Skin epidermis (tissue), 12 donors: ENCODE measurements at regions not wholly inside any gene's neighbourhood (a gene's known extent, or its start where the extent isn't known, plus 50 kb on each side); places are given as distances from the start of the nearest gene placed in this dataset.
A peak's percentile ranks its signal among the peaks of the same experiment; 100 is the strongest.

Source experiments
- H3K27ac ChIP-seq, 21 experiments: fragments of 200-600 bp; sonication (generic) in 11 of 21; one replicate each; pipeline ENCODE4 v1.5.0; 2020; ENCODE audit warnings: mild to moderate bottlenecking in 3 of 21, inconsistent platforms in 2 of 21, moderate library complexity in 2 of 21
- H3K4me3 ChIP-seq, 7 experiments: fragments of 200-600 bp; sonication (generic) in 2 of 7; one replicate each; pipeline ENCODE4 v1.5.0; 2020; ENCODE audit warnings: inconsistent platforms in 2 of 7, mild to moderate bottlenecking in 2 of 7, moderate library complexity in 1 of 7

DNA sequence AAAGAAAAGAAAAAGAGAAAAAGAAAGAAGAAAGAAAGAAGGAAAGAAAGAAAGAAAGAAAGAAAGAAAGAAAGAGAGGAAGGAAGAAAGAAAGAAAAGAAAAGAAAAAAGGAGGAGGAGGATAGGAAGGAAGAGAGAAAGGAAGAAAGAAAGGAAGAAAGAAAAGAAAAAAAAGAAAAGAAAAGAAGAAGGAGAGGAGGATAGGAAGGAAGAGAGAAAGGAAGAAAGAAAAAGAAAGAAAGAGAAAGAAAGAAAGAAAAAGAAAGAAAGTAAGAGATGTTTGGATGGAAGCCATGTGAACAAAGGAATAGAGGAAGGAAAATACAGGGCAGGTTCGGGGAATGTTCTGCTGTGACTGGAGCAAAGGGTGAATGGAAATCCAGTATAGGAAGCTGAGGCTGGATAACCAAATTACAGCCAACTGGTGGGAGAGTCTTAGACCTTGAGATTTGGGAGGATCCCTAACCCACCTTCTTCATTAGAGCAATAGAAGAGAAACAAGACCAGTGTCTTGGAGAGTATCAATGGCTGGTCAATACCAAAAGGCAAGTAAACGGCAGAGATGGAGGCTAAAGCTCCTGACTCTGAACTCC, 94.9 kb downstream of the RASSF10 start:
- no peak overlapping the region for H3K27ac ChIP-seq

DNA sequence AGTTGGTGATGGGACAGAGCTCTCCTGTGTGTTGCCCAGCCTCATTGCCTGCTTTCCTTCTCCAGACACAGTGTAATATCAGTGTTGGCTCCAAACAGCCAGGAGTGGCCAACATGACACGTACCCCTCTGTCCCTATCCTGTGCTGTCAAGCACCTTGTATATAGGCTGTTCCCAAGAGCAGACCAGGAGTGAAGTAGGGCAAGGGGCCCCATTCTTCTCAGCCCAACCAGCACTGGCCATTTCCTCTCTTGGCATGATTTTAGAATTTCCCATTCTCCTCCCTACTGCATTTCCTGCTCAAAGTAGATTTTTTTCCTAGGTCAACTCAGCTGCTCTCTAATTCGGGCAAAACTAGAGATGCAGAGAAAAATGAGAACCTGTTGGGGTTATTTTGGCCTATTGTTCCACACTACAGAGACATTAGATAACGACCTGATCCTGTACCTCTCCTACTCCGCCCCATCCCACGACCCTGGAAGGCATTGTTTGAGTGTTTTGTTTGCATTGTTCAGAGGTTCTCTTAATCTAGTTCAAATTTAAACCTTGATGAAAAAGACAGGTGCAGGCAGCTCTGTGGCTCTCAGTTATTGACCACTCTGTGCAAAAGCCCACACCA, 95.6 kb downstream of the RASSF10 start:
- peak overlapping the region in 1 of 21 experiments; percentile 17 for H3K27ac ChIP-seq
- no peak overlapping the region for H3K4me3 ChIP-seq

More for the DNA sequence above, 94.9 kb downstream of the RASSF10 start:
- H3K4me3 ChIP-seq: no peak overlapping the region

DNA sequence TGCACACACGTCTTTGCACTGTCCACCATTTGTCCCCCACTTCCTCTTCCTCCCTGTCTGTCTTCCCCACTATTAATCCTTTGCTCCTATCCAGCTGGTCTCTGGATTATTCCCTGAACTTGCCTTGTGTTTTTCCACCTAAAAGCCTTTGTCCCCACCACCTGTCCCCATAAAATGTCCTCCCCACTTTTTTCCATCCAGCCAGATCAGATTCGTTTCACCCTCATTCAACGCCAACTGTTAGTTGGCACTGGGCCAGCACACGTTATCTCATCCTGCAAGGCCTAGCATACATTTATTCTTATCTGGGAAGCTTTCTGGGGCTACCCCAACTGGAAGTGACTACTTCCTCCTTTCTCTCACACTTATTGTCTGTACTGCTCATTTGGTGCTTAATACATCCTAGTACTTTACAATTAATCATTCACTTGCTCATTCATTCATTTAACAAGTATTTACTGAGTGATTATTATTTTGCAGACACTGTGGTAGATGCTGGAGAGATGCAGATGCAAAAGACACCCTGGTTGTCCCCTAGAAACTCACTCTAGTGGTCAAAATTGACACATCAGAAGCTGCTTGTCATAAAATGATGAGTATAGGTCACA, 96.2 kb downstream of the RASSF10 start:
- no peak overlapping the region for H3K4me3 ChIP-seq
- no peak overlapping the region for H3K27ac ChIP-seq

- peak overlapping the region in 1 of 21 experiments; percentile 22 for H3K27ac ChIP-seq
- H3K4me3 ChIP-seq: no peak overlapping the region
Observed at GRCh38 chr11:13107544-13108044, 98.5 kb downstream of the RASSF10 start.

DNA sequence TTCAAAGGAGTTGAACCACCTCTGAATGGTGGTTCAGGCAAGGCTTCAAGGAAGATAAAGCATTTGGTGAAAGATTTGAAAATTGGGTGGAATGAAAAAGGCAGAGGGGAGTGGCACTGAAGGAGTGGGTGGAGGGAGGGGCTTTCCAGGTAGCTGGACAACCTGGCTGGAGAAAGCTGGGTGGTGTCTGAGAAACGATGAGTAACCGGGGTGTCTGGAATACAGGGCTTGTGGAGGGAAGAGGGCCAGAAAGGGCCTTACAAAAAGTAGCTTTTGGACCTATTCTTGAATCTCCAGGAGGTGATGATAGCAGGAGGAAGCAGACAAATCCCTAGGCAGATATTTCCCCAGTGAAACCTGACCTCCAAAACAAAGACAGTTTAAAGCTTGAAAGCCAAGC, 99.3 kb downstream of the RASSF10 start:
- peak overlapping the region in 3 of 21 experiments; percentile 2 to 72 (median 18) for H3K27ac ChIP-seq
- no peak overlapping the region for H3K4me3 ChIP-seq

GRCh38 chr11:13109616-13110015, 100.5 kb downstream of the RASSF10 start:
- Histone ChIP-seq H3K4me3 (no peak overlapping the region), H3K27ac (peak overlapping the region in 2 of 21 experiments; percentile 37 to 72)

DNA sequence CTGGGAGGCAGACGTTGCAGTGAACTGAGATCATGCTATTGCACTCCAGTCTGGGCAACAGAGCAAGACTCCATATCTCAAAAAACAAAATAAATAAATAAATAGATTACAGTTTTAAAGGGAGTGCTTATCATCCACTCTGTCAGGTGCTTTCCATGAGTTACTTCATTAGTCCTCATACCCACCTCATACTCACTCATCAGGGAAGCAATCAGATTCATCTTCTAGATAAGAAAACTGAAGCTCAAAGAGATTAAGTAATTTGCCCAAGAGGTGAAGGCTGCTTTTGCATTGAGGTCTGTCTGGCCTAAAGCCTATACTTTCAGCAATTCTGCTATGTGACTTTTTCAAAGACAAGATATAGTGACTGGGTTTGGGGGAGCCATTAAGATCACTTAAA, 101.0 kb downstream of the RASSF10 start:
- no peak overlapping the region for H3K4me3 ChIP-seq
- H3K27ac ChIP-seq: peak overlapping the region in 2 of 21 experiments; percentile 37 to 72

DNA sequence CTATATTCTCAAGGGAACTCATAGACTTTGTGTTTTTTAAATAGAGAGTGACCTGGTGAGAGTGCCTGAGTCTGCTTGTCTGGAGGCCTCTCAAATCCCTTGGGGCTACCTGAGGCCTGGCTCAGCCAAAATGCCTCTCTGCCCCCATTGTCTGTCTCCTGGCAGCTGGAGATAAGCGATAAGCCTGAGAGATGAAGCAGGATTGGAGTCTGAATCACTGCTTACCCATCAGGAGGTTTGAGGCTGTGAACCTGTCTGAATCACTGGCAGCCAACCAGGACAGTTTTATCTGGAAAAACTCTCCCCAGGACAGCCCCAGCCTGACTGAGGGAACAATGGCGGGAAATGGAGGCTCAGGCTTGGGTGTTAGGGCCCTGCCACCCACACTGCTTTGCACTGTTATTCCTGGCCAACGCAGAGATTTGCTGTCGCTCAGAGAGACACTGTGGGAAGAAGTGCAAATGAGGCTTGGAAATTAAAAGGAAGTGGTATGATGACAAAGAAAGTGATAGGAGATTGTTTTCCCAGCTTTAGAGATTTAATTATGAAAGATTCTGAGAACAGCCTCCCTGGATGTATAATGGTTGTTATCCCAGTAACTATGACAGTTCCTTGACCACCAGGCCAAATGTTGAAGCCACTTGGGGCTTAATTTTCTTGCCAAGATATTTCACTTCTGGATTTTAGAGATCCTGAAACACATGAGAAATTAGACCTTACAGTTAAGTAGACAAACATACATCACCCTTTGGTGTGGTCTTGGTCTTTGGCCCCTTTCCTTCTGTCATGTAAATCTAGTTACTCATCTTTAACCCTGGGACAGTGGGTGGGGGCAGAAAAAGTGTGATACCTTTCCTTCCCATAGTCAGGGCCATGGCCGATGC, 102.1 kb downstream of the RASSF10 start:
- Histone ChIP-seq H3K4me3 (no peak overlapping the region), H3K27ac (peak overlapping the region in 4 of 21 experiments; percentile 37 to 67 (median 44))

DNA sequence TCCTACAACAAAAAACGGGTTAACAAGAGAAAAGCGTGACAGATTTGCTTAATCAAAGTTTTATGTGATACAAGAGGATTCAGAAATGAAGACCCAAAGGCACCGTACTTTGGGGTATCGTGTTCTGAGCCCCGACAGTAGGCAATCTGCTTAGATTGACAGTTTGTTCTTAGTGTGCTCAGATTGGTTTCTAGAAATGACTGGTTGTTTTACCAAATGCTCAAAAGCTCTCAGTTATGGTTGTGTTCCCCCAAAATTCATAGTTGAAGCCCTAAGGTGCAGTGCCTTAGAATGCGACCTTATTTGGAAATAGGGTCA, 102.7 kb downstream of the RASSF10 start:
- Histone ChIP-seq H3K4me3 (no peak overlapping the region), H3K27ac (peak overlapping the region in 1 of 21 experiments; percentile 43)

GRCh38 chr11:13114566-13115379, 105.7 kb downstream of the RASSF10 start:
- H3K4me3 ChIP-seq: no peak overlapping the region
- H3K27ac ChIP-seq: no peak overlapping the region

DNA sequence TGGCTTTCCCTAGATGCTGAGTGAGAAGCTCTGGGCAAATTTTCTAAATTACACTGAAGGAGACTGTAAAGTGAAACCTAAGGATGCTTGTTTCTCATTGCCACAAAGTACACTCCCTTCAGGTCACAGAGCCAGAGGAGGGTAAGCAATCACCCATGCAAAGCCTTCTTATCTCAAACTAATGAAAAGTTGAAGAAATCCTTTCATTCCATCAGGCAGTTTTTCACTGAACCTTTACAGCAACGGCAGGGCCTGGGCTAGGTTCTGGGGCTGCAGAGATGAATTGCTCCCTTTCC, 106.2 kb downstream of the RASSF10 start:
- no peak overlapping the region for H3K4me3 ChIP-seq
- no peak overlapping the region for H3K27ac ChIP-seq

- Histone ChIP-seq H3K27ac (no peak overlapping the region), H3K4me3 (no peak overlapping the region)
Observed at GRCh38 chr11:13116491-13116890, 107.4 kb downstream of the RASSF10 start.

DNA sequence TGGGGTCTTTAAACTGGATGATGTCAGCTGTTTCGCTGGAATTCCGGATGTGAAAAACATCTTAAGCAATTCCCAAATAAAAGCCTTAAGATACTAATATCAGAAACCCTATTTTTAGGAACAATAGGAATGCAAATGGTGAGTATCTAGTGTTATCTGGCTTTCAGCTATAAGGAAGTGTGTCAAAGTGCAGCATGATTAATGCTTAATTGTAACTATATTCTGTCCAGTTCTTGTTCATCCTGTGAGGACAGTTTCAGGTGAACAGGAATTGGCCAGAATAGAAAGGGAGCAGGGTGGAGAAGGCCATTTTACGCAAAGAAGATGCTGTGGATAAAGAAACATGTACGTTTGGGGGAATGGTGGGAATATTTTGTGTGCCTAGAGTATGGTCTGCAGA, 108.2 kb downstream of the RASSF10 start:
- Histone ChIP-seq H3K27ac (no peak overlapping the region), H3K4me3 (no peak overlapping the region)

DNA sequence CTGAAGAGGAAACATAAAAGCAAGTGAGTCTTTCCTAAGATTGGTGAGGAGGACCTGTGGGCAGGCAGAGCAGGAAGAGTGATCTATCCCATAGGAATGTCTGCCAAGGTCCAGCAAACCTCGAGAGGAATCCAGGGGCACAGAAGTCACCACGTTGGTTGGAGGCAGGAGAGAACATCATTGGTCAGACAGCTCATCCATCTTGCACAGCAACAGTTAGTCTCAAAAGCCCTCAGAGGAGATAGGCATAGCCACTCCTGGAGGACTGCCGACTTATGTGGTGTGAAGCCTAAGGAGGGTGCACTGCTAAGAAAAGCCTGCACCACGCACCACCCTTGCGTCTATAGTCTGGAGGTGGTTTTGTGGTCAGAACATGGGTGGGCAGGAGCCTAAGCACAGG, 109.1 kb downstream of the RASSF10 start:
- H3K27ac ChIP-seq: no peak overlapping the region

GRCh38 chr11:13118650-13119049, 109.5 kb downstream of the RASSF10 start:
- H3K4me3 ChIP-seq: no peak overlapping the region
- peak overlapping the region in 1 of 21 experiments; percentile 43 for H3K27ac ChIP-seq

More for the DNA sequence above, 109.1 kb downstream of the RASSF10 start:
- H3K4me3 ChIP-seq: no peak overlapping the region

DNA sequence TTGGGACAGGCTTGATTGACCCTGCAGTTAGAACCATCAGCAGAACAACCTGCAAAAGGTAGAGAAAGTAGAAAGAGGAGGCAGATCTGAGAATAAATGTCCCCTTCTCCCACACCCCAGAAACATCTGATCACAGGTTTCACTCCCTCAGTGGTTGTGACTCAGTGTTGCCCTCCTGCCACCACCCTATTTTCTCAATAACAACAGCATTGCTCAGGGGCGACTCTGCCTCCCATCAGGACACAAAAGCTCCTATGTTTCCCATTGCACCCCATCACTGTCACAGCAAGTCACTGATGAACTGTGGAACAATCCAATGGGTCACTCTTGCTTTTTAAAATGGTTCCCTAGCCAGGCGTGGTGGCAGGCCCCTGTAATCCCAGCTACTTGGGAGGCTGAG, 110.2 kb downstream of the RASSF10 start:
- Histone ChIP-seq H3K27ac (peak overlapping the region in 1 of 21 experiments; percentile 43), H3K4me3 (no peak overlapping the region)

GRCh38 chr11:13119941-13120520, 110.9 kb downstream of the RASSF10 start:
- no peak overlapping the region for H3K4me3 ChIP-seq
- H3K27ac ChIP-seq: peak overlapping the region in 4 of 21 experiments; percentile 4 to 50 (median 30)

DNA sequence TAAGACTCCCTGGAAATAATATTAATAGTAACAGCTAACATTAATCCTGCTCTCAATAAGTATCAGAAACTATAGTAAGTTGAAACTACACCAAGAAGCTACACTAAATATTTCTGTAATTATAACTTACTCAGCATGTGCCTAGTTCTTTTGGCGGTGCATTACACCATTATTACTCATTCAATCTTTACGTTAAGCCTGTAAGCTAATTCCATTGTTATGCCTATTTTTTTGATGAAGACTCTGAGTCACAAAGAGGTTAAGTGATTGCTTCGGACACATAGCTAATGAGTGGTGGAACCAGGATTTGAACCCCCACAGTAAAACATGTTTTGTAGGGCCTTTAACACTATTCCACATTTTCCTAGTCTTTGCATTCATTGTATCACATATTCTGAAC, 111.6 kb downstream of the RASSF10 start:
- Histone ChIP-seq H3K4me3 (no peak overlapping the region), H3K27ac (peak overlapping the region in 3 of 21 experiments; percentile 4 to 50 (median 46))

DNA sequence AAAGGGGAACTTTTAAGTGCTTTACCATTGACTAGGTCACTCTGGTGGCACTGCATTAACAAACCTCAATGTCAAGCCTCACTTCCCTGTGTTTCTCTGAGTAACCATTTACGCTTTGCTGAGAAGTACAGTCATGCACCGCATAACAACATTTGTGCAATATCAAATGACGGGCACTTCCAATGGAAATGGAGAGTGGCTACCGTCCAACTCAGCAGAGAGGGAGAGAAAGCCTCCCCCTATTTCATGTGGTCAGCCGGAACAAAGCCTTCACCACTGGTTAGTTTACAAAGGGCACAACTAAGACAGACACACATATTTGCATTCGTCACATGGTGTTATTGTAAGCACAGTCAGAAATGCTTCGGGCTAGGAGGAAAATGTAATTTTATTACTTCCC, 117.3 kb downstream of the RASSF10 start:
- Histone ChIP-seq H3K27ac (no peak overlapping the region), H3K4me3 (no peak overlapping the region)
